Mesendoderm (in vitro differentiated cells): ENCODE measurements at regions not wholly inside any gene's neighbourhood (a gene's known extent, or its start where the extent isn't known, plus 50 kb on each side); places are given as distances from the start of the nearest gene placed in this dataset.

Experiments
- DNase-seq: peaks from one replicate; pipeline ENCODE4 v3.0.0; 2013
- H2AK5ac ChIP-seq: 2 replicates; pipeline ENCODE4 v1.6.1; 2013; ENCODE audit warnings: low read length, inconsistent platforms
- H2BK120ac ChIP-seq: 2 replicates; pipeline ENCODE4 v1.6.1; 2013; ENCODE audit warnings: low read depth, mild to moderate bottlenecking, low read length, moderate library complexity, mixed read lengths
- H2BK15ac ChIP-seq: replicated peaks from 2 replicates; pipeline ENCODE4 v1.6.1; 2013; ENCODE audit warnings: low read depth, mild to moderate bottlenecking, moderate library complexity
- H2BK5ac ChIP-seq: 2 replicates; pipeline ENCODE4 v1.6.1; 2013; ENCODE audit warnings: low read length, inconsistent platforms
- H3K18ac ChIP-seq: 2 replicates; pipeline ENCODE4 v1.6.1; 2013; ENCODE audit warnings: mild to moderate bottlenecking, low read length, mixed read lengths
- H3K23ac ChIP-seq: one replicate; pipeline ENCODE4 v1.6.1; 2013; ENCODE audit warnings: low read length
- H3K27ac ChIP-seq: 2 replicates; pipeline ENCODE4 v1.5.1; 2013; ENCODE audit warnings: low read depth, mild to moderate bottlenecking, inconsistent platforms, low read length, moderate library complexity
- H3K27me3 ChIP-seq: 2 replicates; pipeline ENCODE4 v1.6.1; 2013; ENCODE audit warnings: low read length, control low read depth, mild to moderate bottlenecking, inconsistent platforms; ENCODE audit not compliant: insufficient read depth, poor library complexity
- H3K36me3 ChIP-seq: 2 replicates; pipeline ENCODE4 v1.6.1; 2013; ENCODE audit warnings: low read length, inconsistent platforms; ENCODE audit not compliant: control insufficient read depth, insufficient read depth
- H3K4ac ChIP-seq: one replicate; pipeline ENCODE4 v1.6.1; 2013; ENCODE audit warnings: low read depth, mild to moderate bottlenecking, low read length, moderate library complexity
- H3K4me1 ChIP-seq: 2 replicates; pipeline ENCODE4 v1.6.1; 2013; ENCODE audit warnings: low read depth, low read length, inconsistent platforms; ENCODE audit not compliant: control insufficient read depth
- H3K4me2 ChIP-seq: 2 replicates; pipeline ENCODE4 v1.6.1; 2013; ENCODE audit warnings: low read length
- H3K4me3 ChIP-seq: 2 replicates; pipeline ENCODE4 v1.5.1; 2013; ENCODE audit warnings: mild to moderate bottlenecking, low read length
- H3K56ac ChIP-seq: one replicate; pipeline ENCODE4 v1.6.1; 2013; ENCODE audit warnings: low read length
- H3K79me1 ChIP-seq: 2 replicates; pipeline ENCODE4 v1.6.1; 2013; ENCODE audit warnings: low read length, inconsistent platforms
- H3K79me2 ChIP-seq: 2 replicates; pipeline ENCODE4 v1.6.1; 2013; ENCODE audit warnings: mild to moderate bottlenecking, low read length; ENCODE audit not compliant: control insufficient read depth, insufficient read depth
- H3K9ac ChIP-seq: 2 replicates; pipeline ENCODE4 v1.6.1; 2013; ENCODE audit warnings: low read length, inconsistent platforms
- H4K5ac ChIP-seq: one replicate; pipeline ENCODE4 v1.6.1; 2013; ENCODE audit warnings: low read length
- H4K8ac ChIP-seq: one replicate; pipeline ENCODE4 v1.6.1; 2013; ENCODE audit warnings: low read depth, mild to moderate bottlenecking, control low read depth, low read length, moderate library complexity
- WGBS: extraction: QIAGEN DNeasy Blood & Tissue Kit; methylation state at CpG from one replicate; pipeline ENCODE4 v1.1.7; 2013; ENCODE audit warnings: low lambda C conversion rate, missing lambda C conversion rate; ENCODE audit not compliant: insufficient coverage; ENCODE audit errors: extremely low coverage; 5-methylcytosine and 5-hydroxymethylcytosine counted together

DNA sequence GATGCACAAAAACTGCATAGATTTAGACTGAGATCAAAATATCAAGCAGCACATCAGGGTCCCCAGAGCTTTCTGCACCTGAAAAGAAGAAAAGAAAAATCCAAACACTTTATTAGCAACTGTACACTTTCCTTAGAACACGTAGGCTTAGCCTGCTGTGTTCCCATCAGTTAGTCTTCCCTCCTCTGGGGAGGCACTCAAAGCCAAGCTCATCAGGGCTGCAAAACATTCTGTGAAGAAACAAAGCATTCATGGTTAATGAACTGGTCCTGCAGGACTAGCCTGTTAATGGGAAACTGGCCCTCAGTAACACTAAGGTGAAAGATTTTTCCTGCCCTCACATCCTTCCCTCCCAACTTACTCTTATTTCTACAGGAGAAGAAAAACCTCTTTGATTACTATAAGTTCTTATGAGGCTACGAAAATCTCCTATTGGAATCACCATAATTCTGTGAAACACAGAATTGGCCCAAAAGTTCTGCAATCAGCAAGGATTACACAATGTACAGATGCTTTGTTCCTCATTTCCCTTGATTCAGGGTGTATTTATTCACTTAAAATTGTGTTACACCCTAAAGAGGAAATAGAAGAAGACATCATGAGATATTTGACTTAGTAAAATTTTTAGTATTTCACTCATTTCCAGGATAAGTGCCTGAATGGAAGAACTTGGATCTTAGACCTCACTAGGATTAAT, 901.0 kb upstream of the MAP3K7 start:
- H3K79me1 ChIP-seq = no peaks in the 10 kb centered on the region
- H3K4me2 ChIP-seq = no peak overlapping the region
- H2BK5ac ChIP-seq = no peak overlapping the region
- no peaks in the 10 kb centered on the region for H3K4me1 ChIP-seq
- no peak overlapping the region for H3K9ac ChIP-seq
- H2AK5ac ChIP-seq = no peak overlapping the region
- no peak overlapping the region for H4K8ac ChIP-seq
- H3K36me3 ChIP-seq = no peaks in the 10 kb centered on the region
- H3K27me3 ChIP-seq = no peaks in the 10 kb centered on the region
- H4K5ac ChIP-seq = no peak overlapping the region
- peak; percentile 5 for DNase-seq
- H3K4me3 ChIP-seq = no peak overlapping the region
- H3K4ac ChIP-seq = no peak overlapping the region
- no peaks in the 10 kb centered on the region for H3K79me2 ChIP-seq
- H3K56ac ChIP-seq = no peak overlapping the region
- no peak overlapping the region for H2BK15ac ChIP-seq
- no peak overlapping the region for H3K23ac ChIP-seq
- H3K27ac ChIP-seq = no peak overlapping the region
- no peak overlapping the region for H3K18ac ChIP-seq
- no CpG with 5 or more reads among the region's 2 CpGs for WGBS
- H2BK120ac ChIP-seq = no peak overlapping the region

DNA sequence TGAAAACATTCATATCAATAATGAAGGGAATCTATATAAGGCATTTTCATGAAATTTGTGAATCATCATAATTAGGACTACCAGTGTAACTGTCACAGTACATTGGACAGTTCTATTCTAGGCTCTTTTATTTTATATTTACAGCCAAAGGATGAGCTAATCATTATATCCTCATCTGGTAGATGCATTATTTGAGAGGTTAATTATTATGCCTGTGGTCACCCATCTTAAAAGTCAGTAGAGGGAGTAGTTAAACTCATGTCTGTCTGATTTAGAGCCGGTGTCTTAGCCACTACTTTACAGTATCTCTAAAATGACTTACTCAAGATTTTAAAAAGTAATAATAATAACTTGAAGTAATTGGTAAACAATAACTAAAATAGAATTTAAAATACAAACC, 899.3 kb upstream of the MAP3K7 start:
- Histone ChIP-seq H3K4me1 (no peaks in the 10 kb centered on the region), H3K79me2 (no peaks in the 10 kb centered on the region), H4K5ac (no peak overlapping the region), H3K9ac (no peak overlapping the region), H3K18ac (no peak overlapping the region), H3K4me2 (no peak overlapping the region), H3K4me3 (no peak overlapping the region), H3K79me1 (no peaks in the 10 kb centered on the region), H2BK15ac (no peak overlapping the region), H2BK120ac (no peak overlapping the region), H3K27me3 (no peaks in the 10 kb centered on the region), H3K4ac (no peak overlapping the region), H2BK5ac (no peak overlapping the region), H3K23ac (no peak overlapping the region), H3K36me3 (no peaks in the 10 kb centered on the region), H3K27ac (no peak overlapping the region), H3K56ac (no peak overlapping the region), H4K8ac (no peak overlapping the region), H2AK5ac (no peak overlapping the region)
- no CpG with 5 or more reads among the region's 1 CpG for WGBS
- no peak for DNase-seq

DNA sequence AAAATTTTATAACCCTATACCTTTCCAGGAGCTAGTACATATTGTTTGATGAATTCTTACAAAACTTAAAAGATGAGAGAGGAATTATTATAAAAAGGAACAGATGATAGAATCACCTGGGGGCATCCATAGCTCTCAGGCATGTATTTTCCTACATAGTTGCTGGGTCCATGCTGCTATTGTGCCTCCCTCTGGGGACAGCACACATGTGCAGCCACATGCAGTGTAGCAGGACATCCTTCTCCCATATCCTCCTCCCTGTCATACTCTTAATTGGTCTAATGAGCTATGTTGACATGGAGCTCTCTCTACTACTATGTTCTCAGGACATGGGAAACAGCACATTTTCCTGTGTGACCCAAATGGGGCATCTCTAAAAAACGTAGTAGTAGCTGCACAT, 898.2 kb upstream of the MAP3K7 start:
- Histone ChIP-seq H3K79me1 (no peaks in the 10 kb centered on the region), H3K27me3 (no peaks in the 10 kb centered on the region), H3K56ac (no peak overlapping the region), H3K23ac (no peak overlapping the region), H3K4me1 (no peaks in the 10 kb centered on the region), H2BK15ac (no peak overlapping the region), H4K8ac (no peak overlapping the region), H2AK5ac (no peak overlapping the region), H3K4ac (no peak overlapping the region), H3K27ac (no peak overlapping the region), H3K36me3 (no peaks in the 10 kb centered on the region), H3K4me3 (no peak overlapping the region), H2BK120ac (no peak overlapping the region), H3K18ac (no peak overlapping the region), H3K4me2 (no peak overlapping the region), H4K5ac (no peak overlapping the region), H2BK5ac (no peak overlapping the region), H3K79me2 (no peaks in the 10 kb centered on the region), H3K9ac (no peak overlapping the region)
- no peak for DNase-seq
- no CpG with 5 or more reads among the region's 1 CpG for WGBS

DNA sequence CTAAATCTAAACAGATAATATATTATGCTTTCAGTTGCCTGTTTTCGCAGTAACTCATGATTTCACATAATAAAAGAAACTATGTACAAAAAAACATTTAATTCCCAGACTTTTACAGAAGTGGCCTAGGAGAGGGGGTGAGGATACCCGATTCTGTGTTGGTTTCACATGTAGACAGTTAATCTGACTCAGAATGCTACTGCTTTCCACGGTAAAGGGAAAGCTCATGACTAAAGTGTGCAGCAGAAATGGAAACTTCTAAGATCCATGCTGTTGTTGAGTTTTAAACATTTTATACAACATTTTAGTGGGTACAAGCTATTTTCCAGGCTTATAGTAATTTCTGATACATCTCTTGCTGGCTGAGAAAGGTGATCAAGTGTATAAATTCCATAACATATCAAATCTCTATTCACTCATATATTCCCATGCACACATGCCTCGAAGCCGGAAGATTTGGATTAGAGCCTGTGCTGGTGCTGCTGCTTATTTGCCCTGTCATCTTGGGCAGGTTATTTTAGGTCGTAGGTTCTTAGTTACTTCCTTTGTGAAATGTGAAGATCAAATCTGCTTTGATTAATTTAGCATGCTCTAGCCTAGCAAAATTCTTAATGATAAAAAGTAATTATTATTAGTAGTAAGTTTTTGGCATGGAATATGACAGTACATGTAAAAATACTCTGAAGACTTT, 896.7 kb upstream of the MAP3K7 start:
- Histone ChIP-seq H3K79me1 (no peaks in the 10 kb centered on the region), H2BK120ac (no peak overlapping the region), H2AK5ac (no peak overlapping the region), H3K9ac (no peak overlapping the region), H3K4ac (no peak overlapping the region), H3K27me3 (no peaks in the 10 kb centered on the region), H2BK15ac (no peak overlapping the region), H3K36me3 (no peaks in the 10 kb centered on the region), H4K8ac (no peak overlapping the region), H3K4me1 (no peaks in the 10 kb centered on the region), H3K27ac (no peak overlapping the region), H3K18ac (no peak overlapping the region), H2BK5ac (no peak overlapping the region), H3K4me3 (no peak overlapping the region), H3K56ac (no peak overlapping the region), H4K5ac (no peak overlapping the region), H3K23ac (no peak overlapping the region), H3K79me2 (no peaks in the 10 kb centered on the region), H3K4me2 (no peak overlapping the region)
- WGBS = no CpG with 5 or more reads among the region's 6 CpGs
- no peak for DNase-seq

DNA sequence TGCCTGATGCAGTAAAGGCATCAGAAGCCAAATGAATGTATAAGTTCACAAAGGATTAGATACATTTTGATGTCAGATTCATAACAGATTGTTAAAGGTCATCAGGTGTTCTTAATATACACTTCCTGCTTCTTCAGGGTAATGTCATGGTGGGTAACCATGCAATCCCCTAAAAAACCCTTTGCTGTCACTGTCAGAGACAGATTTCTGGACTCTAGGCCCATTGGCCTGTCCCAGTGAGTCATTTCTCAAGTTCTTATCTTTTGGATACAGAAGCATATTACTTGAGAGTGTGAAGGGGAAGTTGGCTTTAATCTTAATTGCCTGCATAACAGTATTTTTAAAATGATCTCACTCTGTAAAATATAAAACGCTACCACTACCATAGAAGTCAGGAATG, 895.6 kb upstream of the MAP3K7 start:
- Histone ChIP-seq H3K27me3 (no peaks in the 10 kb centered on the region), H3K9ac (no peak overlapping the region), H2BK5ac (no peak overlapping the region), H3K23ac (no peak overlapping the region), H2AK5ac (no peak overlapping the region), H4K8ac (no peak overlapping the region), H3K56ac (no peak overlapping the region), H3K4me2 (no peak overlapping the region), H3K4ac (no peak overlapping the region), H3K79me2 (no peaks in the 10 kb centered on the region), H3K79me1 (no peaks in the 10 kb centered on the region), H3K18ac (no peak overlapping the region), H3K36me3 (no peaks in the 10 kb centered on the region), H2BK120ac (no peak overlapping the region), H3K27ac (no peak overlapping the region), H3K4me3 (no peak overlapping the region), H4K5ac (no peak overlapping the region), H2BK15ac (no peak overlapping the region), H3K4me1 (no peaks in the 10 kb centered on the region)
- WGBS = no CpG with 5 or more reads among the region's 1 CpG
- no peak for DNase-seq

DNA sequence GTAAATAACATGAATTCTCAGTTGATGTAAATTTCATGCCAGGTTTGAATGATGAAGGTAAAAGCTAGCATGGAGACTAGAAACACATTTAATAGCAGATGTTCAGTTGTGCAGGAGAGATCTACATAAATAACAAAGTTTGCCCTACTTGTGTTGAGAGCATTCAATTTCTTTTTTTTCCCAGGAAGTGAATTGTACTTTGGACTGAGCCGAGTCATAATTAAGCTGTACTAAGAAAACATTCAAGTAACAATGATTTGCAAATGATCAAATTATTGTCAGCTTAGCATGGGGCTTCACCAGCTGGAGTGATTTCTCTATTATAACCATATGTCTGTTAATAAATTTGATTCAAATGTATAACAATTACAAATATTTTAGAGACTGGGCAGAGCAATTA, 893.5 kb upstream of the MAP3K7 start:
- Histone ChIP-seq H4K8ac (no peak overlapping the region), H3K4ac (no peak overlapping the region), H3K27me3 (no peaks in the 10 kb centered on the region), H3K4me2 (no peak overlapping the region), H3K9ac (no peak overlapping the region), H3K4me1 (no peaks in the 10 kb centered on the region), H2BK15ac (no peak overlapping the region), H3K79me2 (no peaks in the 10 kb centered on the region), H2BK5ac (no peak overlapping the region), H3K4me3 (no peak overlapping the region), H3K79me1 (no peaks in the 10 kb centered on the region), H4K5ac (no peak overlapping the region), H3K18ac (no peak overlapping the region), H2AK5ac (no peak overlapping the region), H3K27ac (no peak overlapping the region), H3K36me3 (no peaks in the 10 kb centered on the region), H2BK120ac (no peak overlapping the region), H3K56ac (no peak overlapping the region), H3K23ac (no peak overlapping the region)
- WGBS = no CpG with 5 or more reads among the region's 1 CpG
- DNase-seq = no peak
